ENCODE measurements at regions not wholly inside any gene's neighbourhood (a gene's known extent, or its start where the extent isn't known, plus 50 kb on each side); places are given as distances from the start of the nearest gene placed in this dataset.

DNA sequence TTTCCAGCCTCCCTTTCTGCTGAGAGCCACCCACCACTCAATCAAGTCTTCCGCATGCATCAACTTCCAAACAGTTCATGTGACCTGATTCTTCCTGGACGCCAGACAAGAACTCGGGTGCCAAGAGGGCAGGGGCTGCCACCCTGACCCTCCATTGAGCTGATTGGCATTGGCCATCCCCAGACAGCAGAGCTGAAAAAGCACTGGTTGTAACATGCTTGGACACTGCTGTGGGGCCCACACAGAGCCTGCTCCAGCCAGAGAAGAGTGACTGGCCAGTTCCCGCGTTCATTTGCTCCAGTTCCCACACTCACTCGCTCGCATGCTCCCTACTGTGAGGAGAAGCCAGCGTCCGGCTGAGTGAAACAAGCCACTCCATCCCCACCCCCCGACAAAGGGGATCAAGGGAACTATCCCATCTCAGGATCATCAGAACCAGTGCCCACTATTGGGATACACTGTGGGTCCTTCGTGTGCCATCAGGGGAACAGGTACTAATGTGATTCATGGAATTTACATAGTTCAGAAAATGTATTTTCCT is 420.3 kb downstream of the NPHP4 start:
- no peak for ATAC-seq
- no peak for DNase-seq (ENCODE audit: low spot score)
- intact Hi-C loops (cut with DNase I): no loop called here

DNA sequence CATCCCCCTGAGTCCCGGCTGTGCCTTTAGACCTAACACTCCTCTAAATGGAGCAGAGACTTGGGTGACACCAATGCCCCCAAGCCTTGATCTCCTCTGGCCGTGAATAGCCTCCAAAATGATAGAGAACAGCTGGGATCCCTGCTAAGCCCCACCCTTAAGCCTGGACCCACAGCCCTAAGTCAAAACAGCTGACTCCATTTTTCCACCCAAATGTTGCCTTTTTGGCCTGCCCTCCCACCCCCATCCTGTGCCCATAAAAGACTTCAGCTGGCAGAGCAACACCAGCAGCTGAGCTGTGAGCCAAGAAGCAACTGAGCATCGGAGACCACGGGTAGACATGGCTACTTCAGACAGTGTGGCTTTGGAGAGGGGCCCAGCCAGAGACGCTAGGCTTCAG is 420.8 kb downstream of the NPHP4 start:
- DNase-seq (ENCODE audit: low spot score): no peak
- intact Hi-C loops (cut with DNase I): no loop called here
- ATAC-seq: no peak

DNA sequence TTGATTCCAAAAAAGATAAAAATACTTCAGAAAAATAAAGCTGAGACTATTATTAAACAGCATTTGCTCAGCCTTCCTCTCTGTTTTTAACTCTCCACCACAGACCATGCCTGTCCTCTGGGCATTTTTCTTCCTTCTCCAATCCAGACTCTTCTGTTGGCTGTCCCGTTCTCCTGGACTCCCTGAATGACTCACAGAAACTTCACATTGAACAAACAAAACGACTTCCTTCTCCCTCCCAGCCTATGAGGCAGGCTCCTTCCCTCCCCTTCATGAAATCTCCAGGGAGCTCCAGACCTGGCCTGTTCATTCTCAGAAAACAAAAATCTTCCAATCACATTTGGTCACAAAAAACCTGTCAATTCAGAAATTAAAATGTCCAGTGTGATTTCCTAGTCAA is 421.3 kb downstream of the NPHP4 start:
- DNase-seq (ENCODE audit: low spot score) (no peak), ATAC-seq (no peak)
- intact Hi-C loops (cut with DNase I): no loop called here

DNA sequence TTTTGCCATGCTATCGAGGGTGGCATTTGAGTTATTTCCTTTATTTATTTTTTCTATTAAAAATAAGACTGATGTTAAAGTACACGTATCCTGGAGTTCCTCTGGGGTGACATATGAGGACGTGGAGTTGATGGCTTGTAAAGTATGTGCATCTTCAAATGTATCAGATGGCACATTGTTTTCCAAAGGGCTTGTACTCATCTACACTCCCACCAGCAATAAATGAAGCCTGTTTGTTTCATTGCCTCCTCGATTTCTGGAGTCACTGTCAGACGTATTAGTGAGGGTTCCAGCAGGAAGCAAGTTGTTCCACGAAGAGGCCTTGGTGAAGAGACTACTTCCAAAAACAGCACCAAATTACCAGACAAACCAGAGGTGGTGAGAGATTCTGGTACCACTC is 423.9 kb downstream of the NPHP4 start:
- intact Hi-C loops (cut with DNase I): no loop called here
- ATAC-seq: no peak
- DNase-seq (ENCODE audit: low spot score): no peak

DNA sequence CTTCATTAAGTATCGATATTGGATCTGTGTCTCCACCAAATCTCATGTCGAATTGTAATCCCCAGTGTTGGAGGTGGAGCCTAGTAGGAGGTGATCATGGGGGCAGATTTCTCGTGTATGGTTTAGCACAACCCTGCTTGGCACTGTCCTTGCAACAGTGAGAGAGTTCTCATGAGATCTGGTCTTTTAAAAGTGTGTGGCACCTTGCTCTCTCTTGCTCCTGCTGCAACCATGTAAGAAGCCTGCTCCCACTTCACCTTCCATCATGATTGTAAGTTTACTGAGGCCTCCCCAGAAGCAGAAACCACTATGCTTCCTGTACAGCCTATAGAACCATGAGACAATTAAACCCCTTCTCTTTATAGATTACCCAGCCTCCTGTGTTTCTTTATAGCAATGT is 424.4 kb downstream of the NPHP4 start:
- DNase-seq (ENCODE audit: low spot score) (no peak), ATAC-seq (no peak)
- intact Hi-C loops (cut with DNase I): no loop called here

DNA sequence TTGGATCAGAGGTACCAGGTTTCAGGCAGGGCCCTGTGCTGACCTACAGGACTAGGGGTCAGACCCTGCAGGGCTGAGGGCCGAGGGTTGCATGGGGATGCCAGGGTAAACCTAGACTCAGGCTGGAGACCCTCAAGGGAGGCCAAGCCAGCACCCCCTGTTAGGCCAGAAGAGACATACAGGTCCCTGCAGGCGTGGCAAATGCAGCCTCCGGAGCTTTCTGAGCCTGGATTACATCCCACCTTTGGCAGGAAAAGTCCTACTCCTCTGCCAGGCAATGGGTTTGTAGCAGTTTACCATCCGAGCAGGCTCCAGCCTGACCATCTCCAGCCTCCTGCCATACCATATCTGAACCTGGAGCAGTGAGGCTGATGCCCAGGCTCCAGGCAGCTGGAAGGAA is 425.3 kb downstream of the NPHP4 start:
- ATAC-seq: no peak
- no peak for DNase-seq (ENCODE audit: low spot score)

DNA sequence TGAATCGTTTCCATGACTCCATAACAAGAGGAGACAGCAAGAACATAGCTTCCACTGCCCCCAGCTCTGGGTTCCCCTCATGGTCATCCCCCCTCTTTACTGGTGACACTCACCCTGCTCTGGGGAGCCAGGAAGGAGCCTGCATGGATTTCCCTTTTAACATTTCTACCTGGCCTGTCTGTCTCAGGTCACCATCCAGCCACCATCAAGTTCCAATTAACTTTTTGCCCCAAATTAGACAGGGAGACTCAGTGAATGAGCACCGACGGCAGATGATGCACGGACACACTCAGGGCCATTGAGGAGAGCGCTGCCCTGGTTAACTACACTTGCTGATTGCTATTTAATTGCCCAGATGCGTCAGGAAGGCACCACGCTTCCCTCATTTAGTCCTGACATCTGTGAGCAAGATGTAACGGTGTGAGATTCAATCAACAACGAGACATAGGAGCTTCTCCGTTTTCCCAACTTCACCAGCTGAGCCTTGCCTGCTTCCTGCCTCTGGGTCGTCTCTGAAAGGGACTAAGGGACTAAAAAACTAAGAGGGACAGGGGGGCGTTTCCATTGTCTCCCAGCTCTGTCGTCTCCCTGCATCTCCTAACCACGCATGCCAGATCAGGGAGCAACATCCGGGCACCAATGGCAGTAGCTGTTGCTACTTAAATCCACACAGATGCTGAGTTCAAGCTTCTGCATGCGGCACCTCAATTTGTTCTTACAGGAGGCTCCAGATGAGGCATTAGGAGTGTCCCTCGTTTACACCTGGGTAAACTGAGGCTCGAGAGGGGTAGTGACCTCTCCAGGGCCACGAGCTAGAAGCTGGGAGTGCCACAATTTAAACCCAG is 426.7 kb downstream of the NPHP4 start:
- intact Hi-C loops (cut with DNase I): no loop called here
- ATAC-seq (no peak), DNase-seq (ENCODE audit: low spot score) (no peak)

More for the DNA sequence above, 425.3 kb downstream of the NPHP4 start:
- intact Hi-C loops (cut with DNase I): no loop called here

DNA sequence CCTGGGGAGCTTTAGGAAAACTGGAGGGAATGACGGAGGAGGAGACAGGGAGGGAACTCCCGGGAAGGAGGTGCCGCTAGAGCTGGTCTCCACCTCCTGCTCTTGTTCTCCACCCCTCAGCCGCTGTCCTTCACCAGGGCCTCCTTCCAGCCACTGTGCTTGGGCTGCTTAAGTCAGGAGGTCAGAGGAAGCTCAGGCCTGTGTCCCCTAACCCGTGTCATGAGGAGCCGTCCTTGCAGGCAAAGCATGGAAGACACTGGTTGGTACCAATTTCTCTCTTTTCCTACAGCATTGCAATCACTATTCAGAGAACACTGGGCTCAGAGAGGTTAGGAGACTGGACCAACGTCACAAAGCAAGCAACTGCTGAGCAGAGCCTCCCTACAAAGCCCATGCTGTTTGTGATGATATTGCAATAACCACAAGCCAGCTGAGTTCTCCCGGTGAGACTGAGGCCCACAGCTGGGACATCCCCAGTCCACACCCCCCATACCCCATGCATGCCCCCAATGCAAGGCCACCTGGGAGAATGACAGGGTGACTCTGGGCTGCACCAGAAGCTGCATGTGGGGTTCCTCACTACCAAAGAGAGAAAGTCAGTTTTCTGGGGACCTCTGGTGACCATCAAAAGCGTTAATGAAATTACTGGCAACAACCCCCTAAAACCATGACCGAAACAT is 427.5 kb downstream of the NPHP4 start:
- DNase-seq (ENCODE audit: low spot score): no peak
- no peak for ATAC-seq
- intact Hi-C loops (cut with DNase I): no loop called here

DNA sequence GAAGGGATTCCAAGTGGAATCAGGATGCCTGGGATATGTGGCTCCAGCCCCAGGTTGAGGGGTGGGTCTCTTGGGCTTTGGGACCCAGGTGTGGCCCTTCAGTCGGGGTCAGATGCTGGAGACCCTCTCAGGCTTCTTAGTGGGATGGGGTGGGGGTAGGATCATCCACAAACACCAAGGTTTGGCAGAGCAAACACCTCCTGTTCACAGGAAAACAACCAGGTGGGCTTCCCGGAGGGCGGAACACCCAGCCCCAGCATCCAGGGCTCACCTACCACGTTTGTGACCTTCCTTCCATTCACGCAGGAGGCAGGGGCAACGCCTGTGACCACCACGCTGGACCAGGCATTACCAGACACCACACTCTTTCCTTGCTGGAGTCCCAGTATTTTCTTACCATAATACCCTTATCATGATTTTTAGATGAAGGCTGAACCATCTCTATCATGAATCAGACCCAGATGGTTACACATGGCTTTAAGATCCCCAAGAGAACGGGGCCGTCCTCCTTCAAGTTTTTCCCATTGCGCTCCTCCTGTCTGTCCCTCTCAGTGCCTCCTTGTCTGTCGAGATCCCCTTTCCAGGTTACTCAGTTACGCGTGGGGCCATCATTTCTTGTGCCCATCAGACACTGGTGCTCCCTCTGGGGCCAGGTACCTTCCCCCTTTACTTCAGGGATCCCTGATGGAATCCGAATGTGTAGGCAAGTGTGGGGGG is 428.2 kb downstream of the NPHP4 start:
- ATAC-seq: no peak
- intact Hi-C loops (cut with DNase I): no loop called here
- DNase-seq (ENCODE audit: low spot score): no peak

DNA sequence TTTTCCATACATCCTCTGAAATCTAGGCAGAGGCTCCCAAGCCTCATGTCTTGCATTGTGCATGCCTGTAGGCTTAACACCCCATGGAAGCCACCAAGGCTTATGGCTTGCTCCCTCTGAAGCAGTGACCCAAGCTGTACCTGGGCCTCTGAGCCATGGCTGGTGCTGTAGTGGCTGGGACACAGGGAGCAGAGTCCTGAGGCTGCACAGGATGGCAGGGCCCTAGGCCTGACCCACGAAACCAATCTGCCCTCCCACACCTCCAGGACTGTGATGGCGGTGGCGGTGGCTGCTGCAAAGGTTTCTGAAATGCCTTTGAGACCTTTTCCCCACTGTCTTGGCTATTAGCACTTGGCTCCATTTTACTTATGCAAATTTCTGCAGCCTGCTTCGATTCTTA is 429.5 kb downstream of the NPHP4 start:
- DNase-seq (ENCODE audit: low spot score): no peak
- intact Hi-C loops (cut with DNase I): no loop called here
- no peak for ATAC-seq

DNA sequence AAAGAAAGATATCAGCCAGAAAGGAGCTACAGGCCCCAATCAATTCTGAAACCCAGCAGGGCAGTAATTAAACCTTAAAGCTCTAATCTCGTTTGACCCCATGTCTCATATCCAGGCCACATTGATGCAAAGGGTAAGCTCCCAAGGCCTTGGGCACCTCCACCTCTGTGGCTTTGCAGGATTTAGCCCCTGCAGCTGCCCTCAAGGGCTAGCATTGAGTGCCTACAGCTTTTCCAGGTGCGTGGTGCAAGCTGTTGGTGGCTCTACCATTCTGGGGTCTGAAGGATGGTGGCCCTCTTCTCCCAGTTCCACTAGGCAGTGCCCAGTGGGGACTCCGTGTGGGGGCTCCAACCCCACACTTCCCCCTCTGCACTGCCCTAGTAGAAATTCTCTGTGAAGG is 429.9 kb downstream of the NPHP4 start:
- intact Hi-C loops (cut with DNase I): no loop called here
- DNase-seq (ENCODE audit: low spot score) (no peak), ATAC-seq (no peak)

DNA sequence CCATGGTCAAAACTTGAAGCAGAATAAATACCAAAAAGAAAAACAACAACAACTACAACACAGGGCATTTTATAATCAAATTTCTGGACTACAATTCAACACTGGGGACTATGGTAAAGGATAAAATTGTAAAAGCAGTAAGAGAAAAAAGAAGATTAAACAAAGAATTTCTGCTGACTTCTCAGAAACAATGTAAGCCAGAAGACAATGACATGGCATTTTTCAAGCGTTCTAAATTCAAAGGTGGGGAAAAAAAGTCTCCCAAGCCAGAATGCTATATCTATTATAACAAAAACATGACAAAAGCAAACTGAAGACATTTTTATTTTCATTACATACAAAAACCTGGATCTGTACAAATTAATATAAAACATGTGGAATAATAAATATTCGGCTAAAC is 433.1 kb downstream of the NPHP4 start:
- intact Hi-C loops (cut with DNase I): no loop called here
- ATAC-seq (no peak), DNase-seq (ENCODE audit: low spot score) (no peak)

DNA sequence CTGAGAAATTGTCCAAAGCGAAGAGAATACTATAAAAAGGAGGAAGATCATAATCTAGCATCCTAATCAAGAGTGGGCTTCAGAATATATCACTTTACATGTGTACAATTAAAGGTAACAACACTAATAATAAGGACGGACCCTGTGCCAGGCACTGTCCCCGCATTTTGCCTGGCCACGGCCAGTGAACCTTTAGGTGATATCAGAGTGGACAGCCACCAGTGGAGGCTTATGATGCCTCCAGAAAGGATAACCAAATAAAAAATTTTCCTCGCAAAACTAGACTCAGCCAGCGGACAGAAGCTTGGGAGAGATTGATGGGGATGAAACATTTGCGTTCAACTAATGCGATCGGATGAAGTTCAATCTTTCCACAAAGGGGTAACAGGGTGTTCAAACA is 436.4 kb downstream of the NPHP4 start:
- ATAC-seq (no peak), DNase-seq (ENCODE audit: low spot score) (no peak)
- intact Hi-C loops (cut with DNase I): no loop called here

DNA sequence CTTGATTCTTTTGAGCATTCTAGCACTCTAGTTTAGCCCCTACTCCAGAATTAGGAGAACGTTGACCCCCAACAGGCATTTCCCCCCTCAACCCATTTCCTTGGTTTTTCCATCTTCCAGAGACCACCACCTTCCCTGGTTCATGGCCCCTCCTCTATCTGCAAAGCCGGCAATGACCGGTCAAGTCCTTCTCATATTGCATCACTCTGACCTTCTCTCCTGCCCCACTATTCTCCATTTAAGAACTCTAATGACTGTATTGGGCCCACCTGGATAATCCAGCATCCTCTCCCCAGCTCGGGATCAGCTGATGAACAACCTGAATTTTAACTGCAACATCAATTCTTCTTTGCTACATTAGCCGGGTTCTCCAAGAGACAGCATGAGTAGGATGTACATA is 437.4 kb downstream of the NPHP4 start:
- DNase-seq (ENCODE audit: low spot score) (no peak), ATAC-seq (no peak)
- intact Hi-C loops (cut with DNase I): no loop called here

DNA sequence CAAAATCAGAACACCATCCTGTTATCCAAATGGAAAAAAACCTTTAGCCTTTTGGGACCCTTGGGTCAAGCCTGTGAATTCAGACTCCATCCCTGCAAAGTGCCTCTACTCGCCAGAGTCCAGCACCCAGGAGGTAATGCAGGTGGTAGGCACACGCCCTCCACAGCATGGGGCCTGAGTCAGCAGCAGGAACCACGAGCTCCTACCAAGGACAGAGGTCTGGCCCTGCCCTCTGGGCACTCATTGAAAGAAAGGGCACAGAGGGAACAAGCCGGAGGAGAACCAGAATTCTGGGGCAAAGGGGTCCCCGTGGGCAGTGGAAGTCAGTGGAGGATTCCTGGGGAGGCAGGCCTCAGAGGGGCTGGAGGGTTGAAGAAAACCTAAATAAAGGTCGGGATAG is 438.1 kb downstream of the NPHP4 start:
- intact Hi-C loops (cut with DNase I): no loop called here
- DNase-seq (ENCODE audit: low spot score) (no peak), ATAC-seq (no peak)

DNA sequence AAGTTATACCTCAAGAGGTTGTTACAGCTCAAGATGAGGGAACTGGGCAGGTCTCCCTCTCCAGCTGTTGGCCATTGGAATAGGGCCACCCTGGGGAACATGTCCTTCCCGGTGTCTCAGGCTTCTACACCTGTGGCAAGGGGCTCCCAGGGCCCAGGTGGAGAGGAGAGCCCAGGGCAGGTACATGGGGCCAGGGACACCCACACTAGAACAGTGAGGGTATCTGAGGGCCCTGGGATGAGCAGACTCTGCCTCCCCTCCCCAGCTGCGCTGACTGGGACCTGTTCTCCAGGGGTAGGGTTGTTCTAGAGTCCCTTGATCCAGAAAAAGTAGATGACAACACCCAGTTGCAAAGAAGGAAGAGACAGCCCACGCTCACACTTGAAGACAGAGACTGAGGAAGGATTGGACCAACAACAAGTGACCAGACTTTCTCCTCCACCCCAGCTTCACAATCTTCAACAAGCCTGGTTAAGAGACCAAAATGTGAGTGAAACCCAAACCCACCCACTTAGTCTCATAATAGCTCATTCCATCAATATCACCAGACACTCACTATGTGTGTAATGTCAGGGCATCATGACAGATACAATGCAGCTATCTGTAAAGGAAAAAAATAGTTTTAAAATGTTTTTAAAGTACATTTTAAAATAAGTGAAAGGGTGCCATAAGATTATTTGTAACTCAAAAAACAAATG is 439.3 kb downstream of the NPHP4 start:
- no peak for ATAC-seq
- intact Hi-C loops (cut with DNase I): no loop called here
- no peak for DNase-seq (ENCODE audit: low spot score)

DNA sequence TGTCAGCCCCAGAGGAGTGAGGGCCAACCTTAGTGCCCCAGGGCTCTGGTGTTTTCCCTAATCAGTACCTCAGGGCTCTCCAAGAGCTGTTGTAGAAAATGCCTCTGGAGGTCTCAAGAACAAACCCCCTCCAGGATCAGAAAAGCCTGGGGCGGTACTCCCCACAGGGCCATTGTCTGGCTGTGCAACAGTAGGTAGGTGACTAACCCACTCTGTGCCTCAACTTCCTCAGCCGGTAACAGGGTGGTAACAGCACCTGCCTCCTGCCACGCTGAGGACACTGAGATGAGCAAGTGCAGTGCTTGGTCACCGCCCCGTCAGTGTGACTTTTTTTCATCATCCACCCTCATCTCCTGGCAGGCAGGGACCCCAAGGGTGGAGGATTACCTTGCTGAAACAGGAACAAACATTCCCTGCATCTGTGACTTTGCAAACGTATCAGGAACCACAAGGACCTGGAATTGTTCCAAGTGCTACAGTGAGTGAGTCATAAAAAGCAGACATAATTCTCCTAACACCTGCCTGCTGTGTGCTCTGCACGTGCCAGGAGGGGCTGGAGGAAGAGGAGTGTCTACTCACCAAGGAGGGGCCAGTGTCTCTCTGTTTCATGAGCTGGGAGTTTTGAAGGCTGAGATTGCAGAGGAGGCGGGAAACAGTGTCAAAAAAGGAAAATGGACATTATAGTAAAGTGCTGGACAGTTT is 440.8 kb downstream of the NPHP4 start:
- intact Hi-C loops (cut with DNase I): no loop called here
- ATAC-seq: no peak
- no peak for DNase-seq (ENCODE audit: low spot score)

DNA sequence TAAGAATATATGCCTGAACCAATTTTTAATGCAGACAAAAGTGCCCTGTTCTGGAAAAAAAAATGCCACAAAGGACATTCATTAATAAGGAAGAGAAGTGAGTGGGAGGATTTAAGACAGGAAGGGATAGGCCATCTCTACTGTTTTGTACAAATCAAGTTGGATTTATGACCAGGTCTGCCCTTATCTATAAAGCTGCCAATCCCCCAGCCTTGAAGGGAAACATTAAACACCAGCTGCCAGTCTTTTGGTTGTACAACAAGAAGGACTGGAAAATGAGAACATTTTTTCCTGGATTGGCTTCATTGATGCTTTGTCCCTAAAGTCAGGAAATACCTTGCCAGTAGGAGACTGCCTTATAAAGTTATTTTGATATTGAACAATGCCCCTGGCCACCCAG is 444.0 kb downstream of the NPHP4 start:
- intact Hi-C loops (cut with DNase I): no loop called here
- ATAC-seq: no peak
- no peak for DNase-seq (ENCODE audit: low spot score)

DNA sequence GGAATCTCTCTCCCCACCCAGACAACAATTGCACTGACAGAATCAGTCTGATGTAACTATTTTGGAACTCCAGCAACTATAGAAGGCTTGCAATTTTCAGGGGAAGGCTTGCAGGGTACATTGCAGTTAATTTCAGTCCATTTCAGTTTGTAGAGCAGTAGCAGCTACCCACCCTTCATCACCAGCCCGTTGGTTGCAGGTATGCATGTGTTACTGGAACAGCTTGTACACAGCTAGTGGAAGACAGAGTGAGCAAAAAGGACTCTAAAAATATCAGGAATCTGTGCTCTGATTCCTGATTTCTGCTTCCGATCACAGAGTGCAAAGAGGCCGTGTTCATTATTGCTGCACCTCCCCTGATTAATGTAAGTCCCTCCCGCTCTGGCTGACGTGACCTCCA is 449.0 kb downstream of the NPHP4 start:
- intact Hi-C loops (cut with DNase I): no loop called here
- ATAC-seq: no peak
- DNase-seq (ENCODE audit: low spot score): no peak

All from sciatic nerve (tissue), 2 donors.